ENCODE measurements at regions not wholly inside any gene's neighbourhood (a gene's known extent, or its start where the extent isn't known, plus 50 kb on each side); places are given as distances from the start of the nearest gene placed in this dataset.

DNA sequence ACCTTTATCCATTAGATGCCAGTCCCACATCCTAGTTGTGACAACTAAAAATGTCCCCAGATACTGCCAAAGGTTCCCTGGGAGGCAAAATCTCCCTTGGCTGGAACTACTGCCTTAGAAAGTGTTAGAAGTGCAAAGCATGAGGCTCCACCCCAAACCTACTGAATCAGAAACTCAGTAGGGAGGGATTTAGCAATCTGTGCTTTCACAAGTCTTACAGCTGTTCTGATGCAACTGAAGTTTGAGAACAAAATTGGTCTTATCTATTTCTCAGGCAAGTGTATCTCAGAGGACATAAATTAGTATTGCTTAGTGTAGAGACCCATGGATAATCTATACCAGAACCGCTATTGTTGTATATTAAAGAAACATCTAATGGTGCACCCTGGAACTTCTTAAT lies 70.2 kb downstream of the CLDN1 start:
- DNase-seq, result no peak

GRCh38 chr3:190249414-190249813 lies 72.8 kb downstream of the CLDN1 start:
- no peak for DNase-seq

DNA sequence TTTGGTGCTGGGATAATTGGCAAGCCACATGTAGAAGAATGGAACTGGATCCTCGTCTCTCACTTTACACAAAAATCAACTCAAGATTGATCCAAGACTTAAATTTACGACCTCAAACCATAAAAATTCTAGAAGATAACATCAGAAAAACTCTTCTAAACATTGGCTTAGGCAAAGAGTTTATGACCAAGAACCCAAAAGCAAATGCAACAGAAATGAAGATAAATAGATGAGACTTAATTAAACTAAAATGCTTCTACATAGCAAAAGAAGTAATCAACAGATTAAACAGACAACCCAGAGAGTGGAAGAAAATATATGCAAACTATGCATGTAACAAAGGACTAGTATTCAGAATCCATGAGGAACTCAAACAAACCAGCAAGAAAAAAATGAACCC lies 80.1 kb downstream of the CLDN1 start:
- no peak for DNase-seq

DNA sequence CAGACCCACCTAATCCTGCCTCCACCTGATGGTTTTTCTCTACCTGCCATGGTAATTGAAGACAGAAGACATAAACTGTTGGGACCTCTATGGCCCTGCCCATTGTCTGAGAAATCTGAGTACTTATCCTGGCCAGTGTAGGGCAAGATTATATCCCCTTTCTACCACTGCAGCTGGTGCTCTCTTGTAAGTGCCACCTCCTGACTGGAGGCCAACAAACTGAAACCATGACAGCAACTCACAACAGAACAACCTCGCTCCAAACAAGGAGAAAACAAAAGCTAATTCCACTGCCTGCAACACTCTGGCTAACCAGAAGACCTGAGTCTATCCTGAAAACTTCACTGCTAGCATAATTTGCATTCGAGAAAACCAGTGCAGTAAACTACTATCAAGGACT lies 82.9 kb downstream of the CLDN1 start:
- no peak for DNase-seq

DNA sequence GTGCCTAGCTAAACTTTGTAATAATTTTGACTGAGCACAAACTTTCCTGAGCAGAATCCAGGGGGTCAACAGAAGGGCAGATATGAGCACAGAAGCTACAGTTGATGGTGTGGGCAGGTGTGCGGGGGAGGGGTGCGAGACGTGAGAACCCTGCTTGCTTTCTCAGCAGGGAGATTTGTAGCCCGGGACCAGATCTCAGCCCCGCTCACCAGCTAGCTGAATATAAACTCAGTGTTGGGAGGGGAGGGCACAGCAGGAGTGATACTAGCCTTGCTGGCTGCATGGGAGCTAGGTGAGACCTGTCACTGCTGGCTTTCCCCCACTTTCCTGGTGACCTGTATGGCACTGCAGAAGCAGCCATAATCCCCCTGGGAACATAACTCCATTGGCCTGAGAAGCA lies 83.4 kb downstream of the CLDN1 start:
- no peak for DNase-seq

GRCh38 chr3:190234621-190235020 lies 87.6 kb downstream of the CLDN1 start:
- DNase-seq, result no peak

- DNase-seq, result no peak
These were observed 92.4 kb downstream of the CLDN1 start for GRCh38 chr3:190229632-190230424.

GRCh38 chr3:190227064-190227463 lies 95.2 kb downstream of the CLDN1 start:
- DNase-seq, result no peak

GRCh38 chr3:190224863-190225692 lies 97.2 kb downstream of the CLDN1 start:
- peak; percentile 6 for DNase-seq

DNA sequence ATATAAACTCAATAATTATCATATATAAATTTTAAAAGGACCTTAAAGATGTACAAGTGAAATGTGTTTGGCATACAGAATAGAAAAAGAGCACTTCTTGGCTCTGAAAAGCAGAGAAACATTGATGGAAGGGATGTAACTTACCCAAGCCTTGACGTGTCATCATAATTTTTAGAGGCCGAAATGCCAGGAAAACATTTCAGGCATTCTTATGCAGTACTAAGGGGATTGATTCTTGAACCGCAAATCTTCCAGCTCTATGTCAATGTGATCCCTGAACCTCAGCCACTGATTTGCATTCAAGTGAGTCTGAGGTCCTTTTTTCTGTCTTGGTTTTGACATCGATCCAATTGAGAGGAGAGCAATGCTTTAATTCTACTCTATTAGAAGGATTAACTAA lies 97.8 kb downstream of the CLDN1 start:
- no peak for DNase-seq

GRCh38 chr3:190222916-190223315 lies 99.3 kb downstream of the CLDN1 start:
- DNase-seq, result no peak

GRCh38 chr3:190222360-190222759 lies 99.9 kb downstream of the CLDN1 start:
- no peak for DNase-seq

GRCh38 chr3:190220362-190220761 lies 99.7 kb upstream of the P3H2 start:
- DNase-seq, result no peak

GRCh38 chr3:190217081-190217480 lies 96.4 kb upstream of the P3H2 start:
- no peak for DNase-seq

- DNase-seq, result no peak
These were observed 93.0 kb upstream of the P3H2 start for GRCh38 chr3:190213727-190214126.

DNA sequence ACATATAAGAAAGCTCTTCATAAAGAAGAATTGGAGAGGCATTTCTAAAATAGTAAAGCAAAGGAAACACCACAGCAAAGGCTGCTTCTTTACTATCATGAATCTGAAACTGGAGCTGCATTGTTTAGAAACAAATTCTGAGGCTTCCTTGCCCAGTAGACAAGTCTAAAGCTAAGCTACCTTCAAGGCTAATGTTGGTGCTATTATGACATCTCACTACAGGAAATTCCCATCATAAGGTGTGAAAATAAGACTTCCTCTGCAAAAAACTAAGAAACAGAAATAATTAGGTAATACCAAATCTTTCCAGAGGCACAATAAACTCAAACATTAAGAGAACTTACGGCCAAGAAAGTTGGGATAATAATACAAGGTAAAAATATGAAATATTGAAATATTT lies 89.9 kb upstream of the P3H2 start:
- no peak for DNase-seq

DNA sequence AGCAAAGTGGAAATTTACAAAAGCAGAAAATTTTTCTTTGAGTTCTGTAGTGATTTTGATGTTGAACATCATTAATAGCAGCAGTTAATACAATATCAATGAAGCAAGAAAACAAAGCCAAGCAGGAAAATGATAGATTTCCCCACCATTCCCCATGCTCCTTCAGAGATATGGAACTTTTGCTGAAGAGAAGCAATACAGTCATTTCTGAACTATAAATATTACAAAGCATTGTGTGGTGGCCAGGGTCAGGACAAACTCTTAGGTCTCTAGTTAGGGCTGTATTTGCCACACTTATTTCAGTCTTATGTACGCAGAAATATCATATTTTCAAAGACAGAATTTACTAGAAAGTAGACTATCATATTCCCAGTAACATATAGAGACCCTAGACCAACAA lies 88.8 kb upstream of the P3H2 start:
- DNase-seq, result no peak

DNA sequence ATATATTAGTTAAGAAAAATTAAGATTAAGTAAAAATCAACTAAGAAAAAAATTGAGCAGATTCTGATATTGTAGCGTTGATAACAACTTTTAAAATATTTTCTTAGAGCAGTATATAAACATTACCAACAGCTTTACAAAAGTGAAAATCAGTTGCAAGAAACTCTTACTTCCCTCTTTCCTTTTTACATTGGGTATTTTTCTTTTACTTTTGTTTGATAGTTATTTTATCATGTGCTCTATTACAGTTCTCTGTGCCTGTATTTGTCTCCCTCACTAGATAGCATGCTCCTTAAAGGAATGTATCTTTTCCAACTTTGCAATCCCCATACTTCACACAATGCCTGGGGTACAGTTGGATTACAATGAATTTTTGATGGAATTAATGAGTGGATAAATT lies 87.5 kb upstream of the P3H2 start:
- DNase-seq, result no peak

- peak; percentile 65 for DNase-seq
These were observed 85.0 kb upstream of the P3H2 start for GRCh38 chr3:190205739-190206138.

DNA sequence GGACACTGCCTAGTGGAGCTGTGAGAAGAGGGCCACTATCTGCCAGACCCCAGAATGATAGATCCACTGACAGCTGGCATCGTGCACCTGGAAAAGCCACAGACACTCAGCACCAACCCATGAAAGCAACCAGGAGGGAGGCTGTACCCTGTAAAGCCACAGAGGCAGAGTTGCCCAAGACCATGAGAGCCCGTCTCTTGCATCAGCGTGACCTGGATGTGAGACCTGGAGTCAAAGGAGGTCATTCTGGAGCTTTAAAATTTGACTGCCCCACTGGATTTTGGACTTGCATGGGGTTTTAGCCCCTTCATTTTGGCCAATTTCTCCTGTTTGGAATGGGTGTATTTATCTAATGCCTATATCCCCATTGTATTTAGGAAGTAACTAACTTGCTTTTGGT lies 83.5 kb upstream of the P3H2 start:
- no peak for DNase-seq

GRCh38 chr3:190197346-190197763 lies 76.7 kb upstream of the P3H2 start:
- no peak for DNase-seq

- DNase-seq, result no peak
These were observed 73.8 kb upstream of the P3H2 start for GRCh38 chr3:190194506-190194905.

GRCh38 chr3:190193210-190193609 lies 72.5 kb upstream of the P3H2 start:
- no peak for DNase-seq

GRCh38 chr3:190192739-190193138 lies 72.0 kb upstream of the P3H2 start:
- DNase-seq, result peak; percentile 14
